GM10266 (cell line): ENCODE measurements at regions not wholly inside any gene's neighbourhood (a gene's known extent, or its start where the extent isn't known, plus 50 kb on each side); places are given as distances from the start of the nearest gene placed in this dataset.

Source experiments
- DNase-seq: peaks from one replicate; pipeline ENCODE4 v3.0.0; 2012; ENCODE audit errors: extremely low spot score
- TF ChIP-seq, protein P1 (sequence below): IDR thresholded peaks from 2 replicates; pipeline ENCODE4 v1.5.1; 2012; ENCODE audit warnings: mild to moderate bottlenecking, low read depth; ENCODE audit not compliant: control insufficient read depth, insufficient read depth; ENCODE audit errors: missing control alignments

DNA sequence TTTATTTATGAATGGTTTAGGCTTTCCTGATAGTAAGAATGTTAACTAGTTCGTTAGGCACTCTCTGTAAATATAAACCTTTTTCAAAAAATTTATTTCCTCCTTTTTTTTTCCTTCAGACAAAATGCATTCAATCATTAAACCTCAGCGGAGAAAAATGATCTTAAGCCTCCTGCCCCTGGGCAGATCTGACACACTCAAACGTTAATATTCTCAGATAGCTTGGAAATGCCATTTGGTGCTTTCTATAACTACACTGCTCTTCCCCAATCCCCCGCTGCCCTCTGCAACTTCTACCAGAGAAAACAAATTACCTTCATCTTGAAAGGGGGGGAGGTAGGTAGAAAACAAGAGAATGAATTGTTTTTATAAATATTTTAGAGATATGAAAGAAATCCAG lies 521.2 kb downstream of the MED13L start:
- TF ChIP-seq, protein P1, sequence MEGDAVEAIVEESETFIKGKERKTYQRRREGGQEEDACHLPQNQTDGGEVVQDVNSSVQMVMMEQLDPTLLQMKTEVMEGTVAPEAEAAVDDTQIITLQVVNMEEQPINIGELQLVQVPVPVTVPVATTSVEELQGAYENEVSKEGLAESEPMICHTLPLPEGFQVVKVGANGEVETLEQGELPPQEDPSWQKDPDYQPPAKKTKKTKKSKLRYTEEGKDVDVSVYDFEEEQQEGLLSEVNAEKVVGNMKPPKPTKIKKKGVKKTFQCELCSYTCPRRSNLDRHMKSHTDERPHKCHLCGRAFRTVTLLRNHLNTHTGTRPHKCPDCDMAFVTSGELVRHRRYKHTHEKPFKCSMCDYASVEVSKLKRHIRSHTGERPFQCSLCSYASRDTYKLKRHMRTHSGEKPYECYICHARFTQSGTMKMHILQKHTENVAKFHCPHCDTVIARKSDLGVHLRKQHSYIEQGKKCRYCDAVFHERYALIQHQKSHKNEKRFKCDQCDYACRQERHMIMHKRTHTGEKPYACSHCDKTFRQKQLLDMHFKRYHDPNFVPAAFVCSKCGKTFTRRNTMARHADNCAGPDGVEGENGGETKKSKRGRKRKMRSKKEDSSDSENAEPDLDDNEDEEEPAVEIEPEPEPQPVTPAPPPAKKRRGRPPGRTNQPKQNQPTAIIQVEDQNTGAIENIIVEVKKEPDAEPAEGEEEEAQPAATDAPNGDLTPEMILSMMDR: no peak
- DNase-seq: no peak

DNA sequence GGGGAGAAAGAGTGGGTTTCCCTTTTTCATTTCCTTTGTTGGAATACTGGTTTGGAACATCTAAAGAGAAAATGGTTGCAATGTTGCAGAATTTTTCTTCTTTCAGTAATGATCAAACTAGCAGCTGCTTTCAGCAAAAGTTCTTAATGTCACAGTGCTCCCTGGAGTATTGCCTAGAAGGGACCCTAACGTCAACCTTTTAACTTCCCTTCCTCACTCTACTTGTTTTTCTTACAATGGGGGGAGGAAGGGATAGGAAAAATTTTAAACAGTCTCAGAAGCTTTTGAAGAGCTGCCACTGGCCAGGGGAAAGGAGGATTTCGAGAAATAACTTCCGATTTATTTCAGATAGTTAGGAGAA lies 521.8 kb downstream of the MED13L start:
- TF ChIP-seq, protein P1: no peak
- DNase-seq: no peak

DNA sequence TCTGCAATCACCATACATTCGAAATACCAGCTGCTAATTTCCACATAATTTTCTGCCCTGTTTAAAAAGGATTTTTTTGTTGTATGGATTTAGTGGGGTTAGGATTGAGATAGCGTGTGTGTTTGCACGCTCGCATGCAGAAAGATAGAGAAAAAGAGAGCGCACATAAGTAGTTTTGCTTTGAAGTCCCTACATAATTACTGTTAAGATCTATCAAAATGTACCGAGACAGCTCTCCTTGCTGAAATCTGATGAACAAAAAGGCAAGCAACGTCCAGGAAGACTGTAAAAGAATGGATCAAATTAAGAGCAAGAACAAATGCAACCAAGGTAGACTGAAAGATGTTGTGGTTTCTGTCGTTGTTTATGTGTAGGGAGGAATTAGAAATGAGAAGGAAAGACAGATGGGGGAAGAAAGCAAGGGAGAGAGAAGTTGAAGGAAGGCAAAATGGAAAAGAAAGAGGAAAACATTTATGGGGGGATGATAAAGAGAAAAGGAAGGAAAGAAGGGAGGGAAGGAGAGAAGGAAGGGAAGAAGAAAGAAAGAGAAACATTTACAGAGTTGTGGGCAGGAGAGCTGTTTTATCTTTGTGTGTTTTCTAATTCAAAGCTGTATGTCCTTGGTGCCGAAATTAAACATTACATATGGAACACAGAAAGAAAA lies 522.3 kb downstream of the MED13L start:
- DNase-seq: no peak
- TF ChIP-seq, protein P1: no peak

DNA sequence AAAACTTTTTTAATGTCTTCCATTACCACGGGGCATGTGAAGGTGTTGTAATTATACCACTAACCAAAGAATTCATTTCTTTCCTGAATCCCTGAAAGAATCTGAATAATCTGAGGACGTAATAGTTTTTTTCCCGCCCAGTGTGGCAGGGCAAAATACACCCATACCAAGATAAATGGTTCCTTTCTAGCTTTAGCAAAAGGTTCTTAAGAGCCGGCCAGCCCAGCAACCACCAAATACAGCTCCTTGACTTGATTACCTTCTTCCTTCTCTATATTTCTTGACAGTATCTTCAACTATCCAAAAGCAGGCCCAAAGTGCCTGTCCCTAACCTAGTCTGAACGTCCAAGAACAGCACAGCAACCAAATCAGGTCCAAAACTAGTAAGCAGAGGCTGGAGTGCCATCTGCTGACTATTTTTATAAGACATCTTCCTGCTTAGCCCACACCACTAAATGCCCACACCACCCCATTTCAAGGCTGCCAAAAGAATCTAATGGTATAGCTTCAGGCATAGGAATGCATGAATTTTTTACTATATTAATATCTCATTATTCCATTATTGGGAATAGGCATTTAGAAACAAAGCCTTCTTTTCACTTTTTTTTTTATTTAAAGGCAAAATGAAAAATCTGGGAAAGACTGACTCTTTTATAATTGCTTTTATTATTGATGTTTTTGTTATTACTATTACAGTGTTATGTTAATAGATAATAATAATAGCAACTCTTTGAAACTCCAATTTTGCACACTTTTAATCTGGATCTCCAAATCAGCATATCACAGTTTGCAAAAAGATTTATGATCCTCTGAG lies 524.4 kb downstream of the MED13L start:
- DNase-seq: peak; percentile 19
- TF ChIP-seq, protein P1: peak; percentile 46

DNA sequence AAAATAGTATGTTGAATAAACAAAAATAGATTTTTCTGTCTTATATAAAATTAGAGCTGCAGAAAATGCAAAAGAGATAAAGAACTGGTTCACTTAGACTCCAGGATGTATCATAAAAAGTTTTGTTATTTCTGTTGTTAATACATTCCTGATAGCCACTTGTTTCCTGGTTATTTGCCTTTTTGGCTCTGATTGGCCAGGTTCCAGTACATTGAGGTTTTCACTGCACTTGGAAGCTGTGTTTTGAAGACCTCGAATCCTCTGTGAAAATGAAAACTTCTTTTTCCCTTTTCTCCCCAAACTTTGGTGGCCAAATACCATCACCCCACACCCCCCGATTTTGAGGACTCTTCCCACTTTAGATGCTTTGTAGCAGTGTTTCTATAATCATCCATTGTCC lies 525.3 kb downstream of the MED13L start:
- TF ChIP-seq, protein P1: no peak

DNA sequence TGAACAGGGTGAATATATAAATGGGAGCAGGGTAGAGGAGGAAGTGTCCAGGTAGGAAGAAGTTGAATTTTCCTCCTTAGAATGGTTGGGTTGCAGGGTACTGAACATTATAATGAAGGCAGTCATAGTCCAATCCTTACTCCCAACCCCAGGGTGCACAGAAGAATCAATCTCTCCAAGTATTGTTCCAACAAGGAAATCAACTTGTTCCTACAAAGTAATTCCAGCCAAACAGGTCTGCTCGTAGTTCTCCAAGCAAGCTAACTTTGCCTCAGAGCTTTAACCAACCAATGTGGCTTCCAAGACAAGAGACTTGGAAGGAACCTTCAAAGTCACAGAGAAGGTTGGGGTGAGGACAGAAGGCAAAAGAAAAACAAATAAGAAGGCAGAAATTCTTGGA lies 527.2 kb downstream of the MED13L start:
- no peak for DNase-seq
- TF ChIP-seq, protein P1: no peak

More for the DNA sequence above, 525.3 kb downstream of the MED13L start:
- no peak for DNase-seq

DNA sequence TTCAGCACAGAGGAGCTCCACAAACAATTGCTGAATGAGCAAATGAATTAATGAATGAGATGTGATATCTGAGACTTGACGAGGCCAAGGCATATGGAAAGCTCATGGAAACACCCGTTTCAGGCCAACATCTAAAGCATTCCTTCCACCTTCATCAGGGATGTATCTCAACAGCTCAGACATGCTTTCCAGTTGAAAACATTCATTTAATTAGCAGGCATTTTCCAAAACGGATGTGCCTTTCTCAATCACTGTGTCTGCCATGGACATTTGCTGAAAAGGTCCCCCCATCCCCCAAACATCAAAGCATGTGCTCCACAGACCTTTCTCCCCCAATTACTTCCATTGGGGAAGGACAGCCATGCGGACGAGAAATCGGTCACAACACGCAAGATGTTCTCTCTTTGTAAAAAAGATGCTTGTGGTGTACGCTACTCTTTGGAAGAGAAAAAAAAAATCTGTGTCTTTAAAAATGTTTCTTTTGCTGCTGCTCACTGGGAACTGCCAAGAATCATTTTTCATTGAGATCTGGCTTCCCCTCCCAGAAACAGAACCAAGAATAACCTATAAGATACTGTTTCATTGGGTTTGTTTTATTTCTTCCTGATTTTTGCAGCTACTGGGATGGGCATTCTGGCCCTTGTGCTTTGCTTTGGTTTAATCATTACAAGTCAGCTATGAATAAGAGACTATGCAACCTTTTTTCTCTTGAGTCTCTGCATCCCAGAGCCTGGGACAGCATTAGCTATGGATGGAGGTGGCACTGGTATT lies 528.2 kb downstream of the MED13L start:
- TF ChIP-seq, protein P1: no peak
- DNase-seq: no peak
